ENCODE measurements at regions not wholly inside any gene's neighbourhood (a gene's known extent, or its start where the extent isn't known, plus 50 kb on each side); places are given as distances from the start of the nearest gene placed in this dataset.

DNA sequence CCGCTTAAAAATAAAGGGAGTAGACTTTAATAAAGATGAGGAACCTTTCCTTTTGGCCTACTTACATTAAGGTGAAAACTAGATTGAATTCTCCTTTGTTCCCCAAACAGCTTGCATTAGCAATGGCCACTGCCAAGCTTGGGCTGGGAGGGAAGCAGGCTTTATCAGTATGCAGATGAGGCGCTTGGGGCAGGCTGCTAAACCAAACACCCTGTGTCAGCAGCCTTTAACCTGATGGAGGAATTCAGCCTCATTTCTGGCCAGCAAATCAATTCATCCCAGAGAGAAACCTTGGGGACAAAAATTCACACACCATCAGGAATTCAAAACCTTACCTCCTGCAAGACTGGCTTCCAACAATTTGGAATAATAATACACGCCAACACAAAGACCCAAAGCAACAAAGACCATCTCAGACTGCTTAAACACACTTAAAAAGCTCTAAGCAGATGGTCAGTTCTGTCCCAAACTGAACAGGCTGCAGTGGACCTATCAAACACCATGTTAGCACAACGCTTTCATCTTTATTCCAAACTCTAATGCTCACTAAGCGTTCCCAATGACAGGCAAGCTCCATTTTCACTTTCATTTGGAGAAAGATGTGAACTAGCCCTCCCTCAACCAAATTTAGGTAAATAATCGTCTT, 255.1 kb upstream of the CMC1 start:
- no peaks in the 10 kb centered on the region for H3F3A ChIP-seq (ENCODE audit: low read length, unreplicated experiment)
- no TSS peak for BruUV-seq (replicated peaks)
- CTCF ChIA-PET, result no interaction called here

DNA sequence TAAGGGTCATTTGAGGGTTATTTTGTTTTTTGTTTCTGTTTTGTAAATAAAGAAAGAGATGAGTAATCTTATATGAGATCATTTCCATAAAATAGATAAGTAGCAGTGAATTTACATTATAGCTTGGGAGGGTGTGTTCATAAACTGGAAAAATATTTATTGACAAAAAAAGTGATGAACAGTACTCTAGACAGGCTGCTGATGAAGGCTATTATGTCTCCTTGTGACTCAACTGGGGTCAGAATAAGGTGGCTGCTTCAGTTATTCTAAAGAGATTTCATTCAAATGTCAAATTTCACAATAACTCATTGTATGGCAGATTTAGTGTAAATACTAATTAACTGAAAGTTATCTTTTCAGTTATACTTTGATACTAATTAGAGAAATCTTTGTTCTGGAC, 251.1 kb upstream of the CMC1 start:
- no peaks in the 10 kb centered on the region for H3K9me3 ChIP-seq (ENCODE audit: low read length)
- ChIA-PET CTCF (no interaction called here), POLR2A (ENCODE audit: unreplicated experiment) (no interaction called here)
- no peaks in the 10 kb centered on the region for H3K36me3 ChIP-seq (ENCODE audit: low read depth, low read length)
- no peak for TF ChIP-seq EZH2phosphoT487 (IDR thresholded peaks at IDR 0.05; ENCODE audit: borderline replicate concordance, low read length)
- no peak for TF ChIP-seq EZH2 (IDR thresholded peaks at IDR 0.05; ENCODE audit: low read length, unreplicated experiment)
- H4K20me1 ChIP-seq (ENCODE audit: low read length), result no peaks in the 10 kb centered on the region
- no peaks in the 10 kb centered on the region for H3K79me2 ChIP-seq (ENCODE audit: low read length)
- peak; percentile 10 for DNase-seq
- intact Hi-C loops (cut with micrococcal nuclease), result no loop called here
- no peaks in the 10 kb centered on the region for H3F3A ChIP-seq (ENCODE audit: low read length, unreplicated experiment)
- BruUV-seq (replicated peaks), result no TSS peak
- H3K27me3 ChIP-seq (ENCODE audit: low read length), result no peaks in the 10 kb centered on the region
- H3K4me1 ChIP-seq (ENCODE audit: insufficient read depth, low read length), result no peaks in the 10 kb centered on the region
- H3K27ac ChIP-seq (ENCODE audit: low read length), result no peak overlapping the region
- peak; percentile 45 for ATAC-seq
- H3K9ac ChIP-seq (ENCODE audit: low read length), result no peak overlapping the region
- H3K4me3 ChIP-seq (ENCODE audit: low read length), result no peak overlapping the region
- H3K9me2 ChIP-seq (replicated peaks; ENCODE audit: low read length), result no peaks in the 10 kb centered on the region
- H3K4me2 ChIP-seq (ENCODE audit: low read length), result no peak overlapping the region
- no peak overlapping the region for H2AFZ ChIP-seq (ENCODE audit: low read length)

More for the DNA sequence above, 255.1 kb upstream of the CMC1 start:
- H3K27ac ChIP-seq (ENCODE audit: low read length), result no peak overlapping the region
- H3K27me3 ChIP-seq (ENCODE audit: low read length), result no peaks in the 10 kb centered on the region
- H3K9me3 ChIP-seq (ENCODE audit: low read length), result no peaks in the 10 kb centered on the region
- no peak for DNase-seq
- no peak overlapping the region for H3K4me3 ChIP-seq (ENCODE audit: low read length)
- H3K4me2 ChIP-seq (ENCODE audit: low read length), result no peak overlapping the region
- no peak overlapping the region for H2AFZ ChIP-seq (ENCODE audit: low read length)
- H3K36me3 ChIP-seq (ENCODE audit: low read depth, low read length), result no peaks in the 10 kb centered on the region
- intact Hi-C loops (cut with micrococcal nuclease), result no loop called here
- no peaks in the 10 kb centered on the region for H4K20me1 ChIP-seq (ENCODE audit: low read length)
- no peak overlapping the region for H3K9ac ChIP-seq (ENCODE audit: low read length)
- no peak for ATAC-seq
- TF ChIP-seq EZH2phosphoT487 (IDR thresholded peaks at IDR 0.05; ENCODE audit: borderline replicate concordance, low read length) (no peak), EZH2 (IDR thresholded peaks at IDR 0.05; ENCODE audit: low read length, unreplicated experiment) (no peak)
- TF ChIP-seq, protein P1, sequence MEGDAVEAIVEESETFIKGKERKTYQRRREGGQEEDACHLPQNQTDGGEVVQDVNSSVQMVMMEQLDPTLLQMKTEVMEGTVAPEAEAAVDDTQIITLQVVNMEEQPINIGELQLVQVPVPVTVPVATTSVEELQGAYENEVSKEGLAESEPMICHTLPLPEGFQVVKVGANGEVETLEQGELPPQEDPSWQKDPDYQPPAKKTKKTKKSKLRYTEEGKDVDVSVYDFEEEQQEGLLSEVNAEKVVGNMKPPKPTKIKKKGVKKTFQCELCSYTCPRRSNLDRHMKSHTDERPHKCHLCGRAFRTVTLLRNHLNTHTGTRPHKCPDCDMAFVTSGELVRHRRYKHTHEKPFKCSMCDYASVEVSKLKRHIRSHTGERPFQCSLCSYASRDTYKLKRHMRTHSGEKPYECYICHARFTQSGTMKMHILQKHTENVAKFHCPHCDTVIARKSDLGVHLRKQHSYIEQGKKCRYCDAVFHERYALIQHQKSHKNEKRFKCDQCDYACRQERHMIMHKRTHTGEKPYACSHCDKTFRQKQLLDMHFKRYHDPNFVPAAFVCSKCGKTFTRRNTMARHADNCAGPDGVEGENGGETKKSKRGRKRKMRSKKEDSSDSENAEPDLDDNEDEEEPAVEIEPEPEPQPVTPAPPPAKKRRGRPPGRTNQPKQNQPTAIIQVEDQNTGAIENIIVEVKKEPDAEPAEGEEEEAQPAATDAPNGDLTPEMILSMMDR (conservative IDR thresholded peaks at IDR 0.05; ENCODE audit: low read depth, low read length), result no peak
- POLR2A ChIA-PET (ENCODE audit: unreplicated experiment), result no interaction called here
- H3K79me2 ChIP-seq (ENCODE audit: low read length), result no peaks in the 10 kb centered on the region
- H3K9me2 ChIP-seq (replicated peaks; ENCODE audit: low read length), result no peaks in the 10 kb centered on the region
- no peaks in the 10 kb centered on the region for H3K4me1 ChIP-seq (ENCODE audit: insufficient read depth, low read length)

DNA sequence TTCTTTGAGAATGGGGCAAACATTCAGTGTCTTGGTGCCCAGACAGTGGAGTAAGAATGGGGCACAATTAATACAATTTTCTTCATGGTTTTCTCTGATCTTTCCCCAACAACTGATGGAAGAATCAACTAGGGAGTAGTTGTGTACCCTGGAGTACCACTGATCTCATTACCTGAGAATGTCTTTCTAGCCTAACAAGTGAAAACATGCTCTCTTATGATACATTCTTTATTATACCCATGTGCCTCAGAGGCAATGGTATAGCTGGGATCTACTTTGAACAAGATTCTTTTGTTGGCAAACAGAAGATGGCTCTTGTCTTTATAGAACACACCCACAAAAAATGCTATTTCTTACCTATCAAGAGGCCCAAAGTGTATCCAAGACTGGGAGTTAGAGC, 250.6 kb upstream of the CMC1 start:
- no peak for ATAC-seq
- no peak overlapping the region for H3K4me2 ChIP-seq (ENCODE audit: low read length)
- H4K20me1 ChIP-seq (ENCODE audit: low read length), result no peaks in the 10 kb centered on the region
- no peaks in the 10 kb centered on the region for H3K79me2 ChIP-seq (ENCODE audit: low read length)
- ChIA-PET POLR2A (ENCODE audit: unreplicated experiment) (no interaction called here), CTCF (no interaction called here)
- H3K27ac ChIP-seq (ENCODE audit: low read length), result no peak overlapping the region
- intact Hi-C loops (cut with micrococcal nuclease), result no loop called here
- H2AFZ ChIP-seq (ENCODE audit: low read length), result no peak overlapping the region
- H3K9me3 ChIP-seq (ENCODE audit: low read length), result no peaks in the 10 kb centered on the region
- no peak overlapping the region for H3K9ac ChIP-seq (ENCODE audit: low read length)
- H3F3A ChIP-seq (ENCODE audit: low read length, unreplicated experiment), result no peaks in the 10 kb centered on the region
- no peaks in the 10 kb centered on the region for H3K27me3 ChIP-seq (ENCODE audit: low read length)
- H3K4me3 ChIP-seq (ENCODE audit: low read length), result no peak overlapping the region
- H3K4me1 ChIP-seq (ENCODE audit: insufficient read depth, low read length), result no peaks in the 10 kb centered on the region
- no peak for DNase-seq
- TF ChIP-seq, protein P1 (conservative IDR thresholded peaks at IDR 0.05; ENCODE audit: low read depth, low read length), result no peak
- no peak for TF ChIP-seq EZH2 (IDR thresholded peaks at IDR 0.05; ENCODE audit: low read length, unreplicated experiment)
- no peak for TF ChIP-seq EZH2phosphoT487 (IDR thresholded peaks at IDR 0.05; ENCODE audit: borderline replicate concordance, low read length)
- no peaks in the 10 kb centered on the region for H3K9me2 ChIP-seq (replicated peaks; ENCODE audit: low read length)
- no TSS peak for BruUV-seq (replicated peaks)
- H3K36me3 ChIP-seq (ENCODE audit: low read depth, low read length), result no peaks in the 10 kb centered on the region

Measured in PC-3 (cell line).